HG02884 (cell line): ENCODE measurements at regions not wholly inside any gene's neighbourhood (a gene's known extent, or its start where the extent isn't known, plus 50 kb on each side); places are given as distances from the start of the nearest gene placed in this dataset.

ENCODE experiments used
- ATAC-seq: cut with Tn5 transposase; IDR thresholded peaks from one replicate; pipeline ENCODE4 v1.9.1; 2021; ENCODE audit warnings: mild to moderate bottlenecking, moderate library complexity; ENCODE audit not compliant: unreplicated experiment

GRCh38 chr7:106797937-106798336, 67.1 kb upstream of the PIK3CG start:
- ATAC-seq: no peak

DNA sequence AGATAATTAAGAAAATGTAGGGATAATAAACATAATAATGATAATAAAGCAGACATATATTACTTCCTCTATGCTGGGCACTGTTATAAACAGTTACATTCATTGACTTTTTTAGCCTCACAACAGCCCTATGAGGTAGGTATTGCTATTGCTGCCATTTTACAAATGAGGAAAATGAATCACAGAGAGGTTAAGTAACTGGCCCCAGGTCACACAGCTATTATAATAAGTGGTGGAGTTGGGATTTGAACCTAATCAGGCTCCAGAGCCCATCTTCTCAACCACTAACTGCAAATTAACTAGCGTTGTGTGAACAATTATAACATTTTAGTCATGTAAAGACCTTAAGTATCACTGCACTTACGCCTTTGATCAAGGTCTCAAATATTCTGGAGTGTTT, 62.5 kb upstream of the PIK3CG start:
- ATAC-seq: no peak

DNA sequence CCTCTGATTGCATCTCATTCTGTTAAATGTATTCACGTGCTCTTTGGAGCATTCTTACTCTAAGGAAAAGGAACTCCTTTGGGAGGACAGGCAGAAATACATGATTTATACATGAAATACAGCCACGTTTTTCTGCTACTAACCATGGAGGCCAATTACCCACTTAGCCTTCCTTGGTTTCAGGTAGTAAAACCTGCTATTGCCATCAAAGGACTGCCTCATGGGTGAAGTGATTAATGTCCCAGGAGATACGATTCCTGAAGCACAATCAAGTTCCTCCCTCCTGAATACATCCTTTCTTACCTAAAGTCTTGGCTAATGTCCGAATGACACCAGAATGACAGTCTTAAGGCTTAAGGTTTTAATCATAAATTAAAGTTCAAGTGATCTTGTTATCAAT, 58.5 kb upstream of the PIK3CG start:
- no peak for ATAC-seq

DNA sequence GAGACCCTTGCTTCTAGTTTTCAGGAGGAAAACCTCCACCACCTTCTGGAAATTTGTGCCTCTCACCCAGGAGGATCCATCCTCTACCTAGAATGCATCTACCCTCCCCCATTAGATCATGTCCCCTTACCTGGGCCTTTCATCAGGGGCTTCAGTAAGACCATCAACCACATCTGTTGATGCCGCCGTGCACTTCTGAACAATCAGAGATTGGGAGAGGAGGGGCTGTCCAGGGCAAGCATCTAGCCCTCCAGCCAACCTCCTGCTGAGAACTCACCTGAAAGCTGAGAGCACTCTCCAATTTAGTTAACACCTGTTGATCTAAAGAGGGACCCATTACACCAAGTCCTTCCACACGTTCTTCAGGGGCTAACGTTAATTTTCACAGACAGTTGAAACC, 57.6 kb upstream of the PIK3CG start:
- ATAC-seq: no peak

GRCh38 chr7:106808967-106809635, 56.0 kb upstream of the PIK3CG start:
- no peak for ATAC-seq

DNA sequence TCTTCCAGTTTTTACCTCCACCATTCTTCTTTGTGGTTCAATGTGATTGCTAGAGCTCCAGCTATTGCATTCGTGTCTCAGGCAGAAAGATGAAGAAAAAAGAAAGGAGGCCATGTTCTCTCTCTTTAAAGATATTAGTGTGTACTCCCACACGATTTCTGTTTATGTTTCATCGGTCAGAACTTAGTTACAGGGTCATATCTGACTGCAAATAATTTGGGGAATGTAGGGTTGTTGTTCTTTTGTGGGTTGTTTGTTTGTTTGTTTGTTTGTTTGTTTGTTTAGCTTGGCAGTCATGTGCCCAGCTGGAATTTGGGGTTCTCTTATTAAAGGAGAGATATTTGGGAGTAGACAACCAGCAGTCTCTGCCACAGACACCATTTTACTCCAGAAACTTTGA, 53.6 kb upstream of the PIK3CG start:
- no peak for ATAC-seq

GRCh38 chr7:106812027-106812643, 52.9 kb upstream of the PIK3CG start:
- no peak for ATAC-seq

- no peak for ATAC-seq
Observed at GRCh38 chr7:106813705-106814305, 51.3 kb upstream of the PIK3CG start.

- no peak for ATAC-seq
Observed at GRCh38 chr7:106814887-106815286, 50.2 kb upstream of the PIK3CG start.
